Thyroid gland (tissue), 4 donors: ENCODE measurements at regions not wholly inside any gene's neighbourhood (a gene's known extent, or its start where the extent isn't known, plus 50 kb on each side); places are given as distances from the start of the nearest gene placed in this dataset.

ENCODE experiments used
- DNase-seq, 2 donors: peaks; one replicate each; pipeline ENCODE4 v3.0.0-alpha.2; 2019
- H3K27ac ChIP-seq, 3 donors: fragments of 200-600 bp; sonication (generic); 1 replicate in 2 of 3; 2 replicates in 1 of 3; pipeline ENCODE4 v1.5.1; 2016 to 2019; ENCODE audit warnings: mild to moderate bottlenecking in 1 of 3, moderate library complexity in 1 of 3
- H3K27me3 ChIP-seq: fragments of 200-600 bp; sonication (generic); one replicate; pipeline ENCODE4 v1.5.1; 2019
- H3K36me3 ChIP-seq, 2 donors: fragments of 200-600 bp; sonication (generic); one replicate each; pipeline ENCODE4 v1.5.1; 2016 to 2019
- H3K4me1 ChIP-seq, 2 donors: fragments of 200-600 bp; sonication (generic); one replicate each; pipeline ENCODE4 v1.5.1; 2017 to 2019
- H3K4me3 ChIP-seq, 3 donors: fragments of 200-600 bp; sonication (generic); replicated peaks in 1 of 3; 1 replicate in 2 of 3; 2 replicates in 1 of 3; pipeline ENCODE4 v1.5.1; 2016; ENCODE audit warnings: mild to moderate bottlenecking in 1 of 3
- H3K9me3 ChIP-seq: fragments of 200-600 bp; sonication (generic); one replicate; pipeline ENCODE4 v1.5.1; 2017
- POLR2A ChIP-seq, 2 donors: fragments of 450-650 bp; IDR thresholded peaks; one replicate each; pipeline ENCODE4 v1.6.1; 2017; ENCODE audit warnings: antibody characterized with exemption in 2 of 2, mild to moderate bottlenecking in 2 of 2, moderate library complexity in 1 of 2
- WGBS, 2 donors: methylation state at CpG; one replicate each; pipeline ENCODE4 v1.1.5; 2017; 5-methylcytosine and 5-hydroxymethylcytosine counted together
- intact Hi-C: fragments of 100-400 bp; cut with DNase I; formaldehyde crosslinking; loops from one replicate; pipeline ENCODE4 v1.15.1; 2023
- TF ChIP-seq, protein P1 (sequence below), 6 experiments: fragments of 200-600 bp in 3 of 6; fragments of 450-650 bp in 3 of 6; sonication (generic) in 3 of 6; IDR thresholded peaks; one replicate each; pipeline ENCODE4 v1.5.1; 2016 to 2019; ENCODE audit warnings: antibody characterized with exemption in 6 of 6, mild to moderate bottlenecking in 2 of 6, inconsistent platforms in 1 of 6, moderate library complexity in 1 of 6

DNA sequence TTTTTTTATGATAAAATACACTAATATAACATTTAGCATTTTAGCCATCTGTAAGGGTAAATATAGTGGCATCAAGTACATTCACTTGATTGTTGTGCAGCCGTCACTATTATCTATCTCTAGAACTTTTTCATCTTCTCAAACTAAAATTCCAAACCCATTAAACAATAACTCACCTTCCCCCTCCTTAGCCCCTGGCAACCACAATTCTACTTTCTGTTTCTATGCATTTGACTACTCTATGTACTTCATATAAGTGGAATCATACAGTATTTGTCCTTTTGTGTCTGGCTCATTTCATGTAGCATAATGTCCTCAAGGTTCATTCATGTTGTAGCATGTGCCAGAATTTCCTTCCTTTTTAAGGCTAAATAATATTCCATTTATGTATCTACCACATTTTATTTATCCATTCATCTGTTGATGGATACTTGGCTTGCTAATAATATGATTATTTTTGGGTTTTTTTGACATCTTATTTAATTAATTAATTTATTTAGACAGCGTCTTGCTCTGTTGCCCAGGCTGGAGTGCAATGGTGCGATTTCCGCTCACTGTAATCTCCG lies 69.6 kb upstream of the MACF1 start:
- Histone ChIP-seq H3K36me3 (no peaks in the 10 kb centered on the region), H3K4me3 (no peak overlapping the region), H3K4me1 (peaks cover 28 to 78% of the 10 kb centered on the region in 2 donors), H3K27me3 (no peaks in the 10 kb centered on the region), H3K9me3 (no peaks in the 10 kb centered on the region), H3K27ac (peak overlapping the region; percentile 72 to 96 (median 90))
- WGBS, 2 donors, result 94 to 96% methylated on average over 5 of the region's 5 CpGs
- DNase-seq, result no peak
- intact Hi-C loops, result no loop called here
- TF ChIP-seq POLR2A (IDR thresholded peaks at IDR 0.05), result no peak
- TF ChIP-seq, protein P1, sequence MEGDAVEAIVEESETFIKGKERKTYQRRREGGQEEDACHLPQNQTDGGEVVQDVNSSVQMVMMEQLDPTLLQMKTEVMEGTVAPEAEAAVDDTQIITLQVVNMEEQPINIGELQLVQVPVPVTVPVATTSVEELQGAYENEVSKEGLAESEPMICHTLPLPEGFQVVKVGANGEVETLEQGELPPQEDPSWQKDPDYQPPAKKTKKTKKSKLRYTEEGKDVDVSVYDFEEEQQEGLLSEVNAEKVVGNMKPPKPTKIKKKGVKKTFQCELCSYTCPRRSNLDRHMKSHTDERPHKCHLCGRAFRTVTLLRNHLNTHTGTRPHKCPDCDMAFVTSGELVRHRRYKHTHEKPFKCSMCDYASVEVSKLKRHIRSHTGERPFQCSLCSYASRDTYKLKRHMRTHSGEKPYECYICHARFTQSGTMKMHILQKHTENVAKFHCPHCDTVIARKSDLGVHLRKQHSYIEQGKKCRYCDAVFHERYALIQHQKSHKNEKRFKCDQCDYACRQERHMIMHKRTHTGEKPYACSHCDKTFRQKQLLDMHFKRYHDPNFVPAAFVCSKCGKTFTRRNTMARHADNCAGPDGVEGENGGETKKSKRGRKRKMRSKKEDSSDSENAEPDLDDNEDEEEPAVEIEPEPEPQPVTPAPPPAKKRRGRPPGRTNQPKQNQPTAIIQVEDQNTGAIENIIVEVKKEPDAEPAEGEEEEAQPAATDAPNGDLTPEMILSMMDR (IDR thresholded peaks at IDR 0.05), result no peak

DNA sequence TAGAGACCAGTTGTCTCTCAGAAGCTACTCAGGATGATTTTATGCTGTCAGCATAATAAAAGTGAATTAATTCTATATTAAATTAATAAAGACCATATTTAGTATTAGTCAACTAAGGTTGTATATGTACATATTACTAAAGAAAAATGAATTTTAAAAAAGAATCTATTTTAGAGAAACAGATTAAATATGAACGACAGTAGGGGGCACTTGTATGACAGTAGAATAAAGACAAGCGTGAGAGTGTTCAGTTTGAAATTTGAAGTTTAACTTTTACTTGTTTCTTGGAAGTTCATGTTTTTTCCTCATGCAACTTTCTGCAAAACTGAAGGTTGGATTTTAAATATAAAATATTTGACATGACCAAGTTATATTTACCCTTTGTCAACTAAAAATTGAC lies 67.9 kb upstream of the MACF1 start:
- no peak overlapping the region for H3K4me3 ChIP-seq
- TF ChIP-seq POLR2A (IDR thresholded peaks at IDR 0.05), result no peak
- TF ChIP-seq, protein P1 (IDR thresholded peaks at IDR 0.05), result peak in 2 of 6 experiments; percentile 12 to 22
- 70 to 76% methylated on average over 2 of the region's 2 CpGs for WGBS, 2 donors
- intact Hi-C loops, result no loop called here
- H3K9me3 ChIP-seq, result no peaks in the 10 kb centered on the region
- H3K4me1 ChIP-seq, result peaks cover 29 to 76% of the 10 kb centered on the region in 2 donors
- no peaks in the 10 kb centered on the region for H3K36me3 ChIP-seq
- peak overlapping the region; percentile 24 to 96 (median 53) for H3K27ac ChIP-seq
- DNase-seq, result no peak
- H3K27me3 ChIP-seq, result no peaks in the 10 kb centered on the region

DNA sequence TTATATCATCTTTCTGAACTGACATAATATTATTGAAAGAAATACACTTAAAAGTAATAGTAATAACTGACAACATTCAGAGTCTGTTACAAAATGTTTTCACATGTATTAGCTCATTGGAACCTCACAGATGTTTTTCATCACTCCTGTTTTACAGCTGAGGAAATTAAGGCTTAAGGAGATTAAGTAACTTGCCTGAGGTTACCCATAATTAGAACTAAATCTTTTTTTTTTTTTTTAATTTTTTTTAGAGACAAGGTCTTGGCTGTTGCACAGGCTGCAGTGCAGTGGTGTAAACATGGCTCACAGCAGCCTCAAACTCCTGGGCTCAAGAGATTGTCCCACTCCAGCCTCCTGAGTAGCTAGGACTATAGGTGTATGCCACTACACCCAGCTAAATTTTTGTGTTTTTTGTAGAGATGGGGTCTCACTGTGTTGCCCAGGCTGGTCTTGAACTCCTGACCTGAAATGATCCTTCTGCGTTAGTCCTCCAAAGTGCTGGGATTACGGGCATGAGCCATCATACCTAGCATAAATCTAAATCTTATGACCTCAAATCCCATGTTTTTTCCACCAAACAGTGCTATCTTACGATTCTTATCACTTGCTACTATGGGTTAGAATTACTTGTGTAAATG lies 64.7 kb upstream of the MACF1 start:
- H3K27me3 ChIP-seq, result no peaks in the 10 kb centered on the region
- TF ChIP-seq POLR2A (IDR thresholded peaks at IDR 0.05), result no peak
- TF ChIP-seq, protein P1 (IDR thresholded peaks at IDR 0.05), result no peak
- H3K4me3 ChIP-seq, result no peak overlapping the region
- H3K27ac ChIP-seq, result peak overlapping the region; percentile 11 to 93 (median 89)
- no peaks in the 10 kb centered on the region for H3K9me3 ChIP-seq
- no peak for DNase-seq
- 96 to 97% methylated on average over 3 of the region's 3 CpGs for WGBS, 2 donors
- peaks cover 40 to 73% of the 10 kb centered on the region in 2 donors for H3K4me1 ChIP-seq
- intact Hi-C loops, result no loop called here
- no peaks in the 10 kb centered on the region for H3K36me3 ChIP-seq

DNA sequence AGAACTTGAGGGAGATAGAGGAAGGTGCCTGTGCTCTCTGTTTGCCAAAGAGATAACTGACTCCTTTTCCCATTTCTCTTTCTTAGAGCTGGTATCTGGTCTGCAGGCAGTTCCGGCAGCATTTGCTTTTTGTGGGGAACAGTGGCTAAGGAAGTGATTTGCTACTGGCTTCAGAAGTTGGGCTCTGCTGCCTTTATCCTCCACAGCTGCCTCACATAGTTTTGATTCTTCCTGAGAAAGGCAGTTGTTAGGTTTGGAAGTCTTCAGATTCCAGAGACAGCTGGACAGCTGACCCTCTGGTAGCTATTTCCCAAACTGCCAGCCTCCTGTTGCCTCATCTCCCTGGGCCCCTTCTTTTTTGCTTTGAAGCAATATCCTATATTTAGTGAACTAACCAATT lies 62.6 kb upstream of the MACF1 start:
- peak overlapping the region; percentile 89 to 94 (median 93) for H3K27ac ChIP-seq
- H3K4me1 ChIP-seq, result peaks cover 47 to 72% of the 10 kb centered on the region in 2 donors

More for the DNA sequence above, 62.6 kb upstream of the MACF1 start:
- 86 to 87% methylated on average over 1 of the region's 1 CpG for WGBS, 2 donors
- H3K36me3 ChIP-seq, result no peaks in the 10 kb centered on the region
- no peak overlapping the region for H3K4me3 ChIP-seq
- TF ChIP-seq, protein P1 (IDR thresholded peaks at IDR 0.05), result no peak
- TF ChIP-seq POLR2A (IDR thresholded peaks at IDR 0.05), result no peak
- intact Hi-C loops, result no loop called here
- no peak for DNase-seq
- no peaks in the 10 kb centered on the region for H3K9me3 ChIP-seq
- H3K27me3 ChIP-seq, result no peaks in the 10 kb centered on the region
